LNCAP (cell line): ENCODE measurements at regions not wholly inside any gene's neighbourhood (a gene's known extent, or its start where the extent isn't known, plus 50 kb on each side); places are given as distances from the start of the nearest gene placed in this dataset.

ENCODE experiments used
- TF ChIP-seq, protein P1 (sequence below): fragments of 450-650 bp; IDR thresholded peaks from 2 replicates; pipeline ENCODE4 v1.5.1; 2017; ENCODE audit warnings: mild to moderate bottlenecking

DNA sequence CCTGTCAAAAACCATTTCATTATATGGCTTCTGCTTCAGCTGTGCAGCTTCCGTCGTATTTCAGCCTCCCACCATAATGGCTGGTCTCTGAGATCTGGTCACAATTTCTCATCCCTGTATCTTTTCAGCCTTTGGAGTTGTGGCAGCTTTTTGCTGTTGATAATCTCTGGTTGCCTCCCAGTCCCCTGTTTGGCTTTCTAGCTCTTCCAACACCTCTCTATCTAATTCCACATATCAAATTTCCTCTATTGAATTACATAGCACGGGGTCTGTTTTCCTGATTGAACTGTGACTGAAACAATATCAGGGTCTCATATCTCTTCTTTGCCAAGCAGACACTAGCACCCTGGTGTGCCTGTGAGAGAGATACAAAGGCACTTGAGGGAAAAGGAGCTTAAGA is 222.1 kb upstream of the OBI1 start:
- TF ChIP-seq, protein P1, sequence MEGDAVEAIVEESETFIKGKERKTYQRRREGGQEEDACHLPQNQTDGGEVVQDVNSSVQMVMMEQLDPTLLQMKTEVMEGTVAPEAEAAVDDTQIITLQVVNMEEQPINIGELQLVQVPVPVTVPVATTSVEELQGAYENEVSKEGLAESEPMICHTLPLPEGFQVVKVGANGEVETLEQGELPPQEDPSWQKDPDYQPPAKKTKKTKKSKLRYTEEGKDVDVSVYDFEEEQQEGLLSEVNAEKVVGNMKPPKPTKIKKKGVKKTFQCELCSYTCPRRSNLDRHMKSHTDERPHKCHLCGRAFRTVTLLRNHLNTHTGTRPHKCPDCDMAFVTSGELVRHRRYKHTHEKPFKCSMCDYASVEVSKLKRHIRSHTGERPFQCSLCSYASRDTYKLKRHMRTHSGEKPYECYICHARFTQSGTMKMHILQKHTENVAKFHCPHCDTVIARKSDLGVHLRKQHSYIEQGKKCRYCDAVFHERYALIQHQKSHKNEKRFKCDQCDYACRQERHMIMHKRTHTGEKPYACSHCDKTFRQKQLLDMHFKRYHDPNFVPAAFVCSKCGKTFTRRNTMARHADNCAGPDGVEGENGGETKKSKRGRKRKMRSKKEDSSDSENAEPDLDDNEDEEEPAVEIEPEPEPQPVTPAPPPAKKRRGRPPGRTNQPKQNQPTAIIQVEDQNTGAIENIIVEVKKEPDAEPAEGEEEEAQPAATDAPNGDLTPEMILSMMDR: no peak

- TF ChIP-seq, protein P1: no peak
Measured at GRCh38 chr13:78876915-78877549, 218.1 kb upstream of the OBI1 start.

DNA sequence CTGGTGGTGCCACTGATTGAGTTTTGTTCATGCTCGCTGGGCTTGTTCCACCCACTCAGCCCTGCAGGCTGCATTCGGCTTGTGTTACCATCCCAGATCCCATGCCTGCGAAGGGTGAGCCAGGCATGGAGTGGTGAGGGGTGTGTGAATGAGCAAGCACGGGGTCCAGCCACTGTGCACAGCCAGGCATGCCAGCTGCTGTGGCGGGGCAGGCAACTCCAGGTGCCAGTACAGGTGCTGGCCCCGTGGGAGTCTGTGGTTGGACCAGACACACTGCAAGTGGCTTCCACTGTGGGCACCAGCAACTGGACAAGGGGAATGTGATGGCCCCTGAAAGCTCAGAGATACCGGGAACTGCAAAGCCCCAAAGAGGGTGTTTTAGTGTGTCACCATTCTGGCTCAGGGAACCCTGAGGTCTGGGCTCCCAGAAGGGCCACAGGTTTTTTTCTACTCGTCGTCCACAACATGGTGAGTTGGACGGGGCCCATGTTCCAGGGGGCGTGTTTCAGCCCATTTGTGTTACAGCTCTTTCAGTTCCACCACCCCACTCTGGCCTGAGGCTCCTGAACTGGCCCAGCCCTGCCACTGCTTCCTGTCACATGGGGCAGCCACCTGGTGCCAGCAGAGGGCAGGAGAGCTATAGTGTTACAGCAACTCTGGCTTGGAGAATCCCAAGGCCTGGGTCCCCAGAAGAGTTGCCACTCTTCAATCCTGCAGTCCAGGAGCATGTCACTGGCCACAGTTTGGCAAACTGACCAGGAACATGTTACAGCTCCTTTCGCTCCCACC is 217.0 kb upstream of the OBI1 start:
- TF ChIP-seq, protein P1: no peak

DNA sequence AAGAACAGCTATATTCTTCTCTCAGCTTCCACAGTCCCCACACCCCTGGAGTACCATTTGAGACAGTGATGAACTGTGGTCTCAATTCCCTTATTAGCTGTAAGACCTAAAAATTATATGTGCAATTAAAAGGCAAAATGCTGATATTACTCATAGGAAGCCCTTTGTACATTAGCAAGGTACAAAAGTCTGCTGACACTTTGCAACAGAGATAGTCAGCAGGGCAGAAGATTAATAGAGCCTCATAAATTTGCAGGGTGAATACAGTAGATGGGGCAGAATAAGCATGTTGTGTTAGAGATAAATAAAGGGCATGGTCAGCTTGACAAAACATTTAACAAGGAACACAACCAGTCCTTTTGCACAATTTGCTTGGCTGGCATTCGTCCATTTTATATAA is 210.0 kb upstream of the OBI1 start:
- TF ChIP-seq, protein P1: no peak

GRCh38 chr13:78867655-78868054 is 208.7 kb upstream of the OBI1 start:
- TF ChIP-seq, protein P1: no peak

DNA sequence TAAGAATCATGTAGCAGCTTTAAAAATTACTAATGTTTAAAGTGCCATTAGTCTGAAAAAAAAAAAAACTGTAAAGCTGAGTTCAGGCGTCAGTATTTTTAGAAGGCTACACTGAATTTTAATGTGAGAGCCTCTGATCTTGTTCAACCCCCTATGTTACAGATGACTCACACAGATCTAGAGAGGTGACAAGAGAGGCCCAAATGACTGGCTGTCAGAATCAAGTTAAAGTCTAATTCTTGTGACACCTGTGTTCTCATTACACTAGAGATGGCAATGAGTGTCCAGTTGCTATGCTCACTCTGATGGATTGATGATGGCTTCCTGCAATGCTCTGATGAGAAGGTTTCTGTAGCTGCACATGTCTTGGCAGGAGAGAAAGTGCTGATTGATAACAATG is 203.5 kb upstream of the OBI1 start:
- TF ChIP-seq, protein P1: no peak

DNA sequence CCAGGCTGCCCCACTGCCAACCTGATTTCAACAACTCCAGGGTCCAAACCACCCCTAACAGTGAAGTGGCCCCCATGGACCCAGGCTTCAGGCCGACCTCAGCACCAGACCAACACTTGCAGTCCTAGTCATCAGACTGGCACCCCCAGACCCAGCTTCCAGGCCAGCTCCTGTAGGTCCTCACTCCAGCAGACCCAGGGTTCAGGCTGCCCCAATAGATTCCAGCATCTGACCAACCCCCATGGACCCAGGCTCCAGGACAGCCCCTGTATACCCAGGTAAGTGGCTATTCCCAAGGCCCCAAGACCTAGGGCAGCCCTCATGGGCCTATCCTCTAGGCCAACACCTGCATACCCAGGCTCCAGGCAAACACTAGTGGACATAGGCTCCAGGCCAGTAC is 193.8 kb upstream of the OBI1 start:
- TF ChIP-seq, protein P1: no peak
